Gastroesophageal sphincter (tissue), 4 donors: ENCODE measurements at regions not wholly inside any gene's neighbourhood (a gene's known extent, or its start where the extent isn't known, plus 50 kb on each side); places are given as distances from the start of the nearest gene placed in this dataset.

Experiments used
- ATAC-seq: fragments of 150-250 bp; one replicate; pipeline ENCODE4 v1.9.1; 2016; ENCODE audit warnings: mild to moderate bottlenecking, moderate library complexity
- H3K27ac ChIP-seq, 4 donors: fragments of 200-600 bp; sonication (generic) in 3 of 4; 1 replicate in 3 of 4; 2 replicates in 1 of 4; pipeline ENCODE4 v1.5.1; 2016 to 2019
- H3K27me3 ChIP-seq: fragments of 200-600 bp; sonication (generic); one replicate; pipeline ENCODE4 v1.5.1; 2019
- H3K36me3 ChIP-seq, 2 donors: fragments of 200-600 bp; sonication (generic); one replicate each; pipeline ENCODE4 v1.5.1; 2019; ENCODE audit warnings: control low read depth in 1 of 2
- H3K4me1 ChIP-seq, 3 donors: fragments of 200-600 bp; sonication (generic); 1 replicate in 2 of 3; 2 replicates in 1 of 3; pipeline ENCODE4 v1.5.1; 2016 to 2019; ENCODE audit warnings: control low read depth in 2 of 3
- H3K4me3 ChIP-seq, 2 donors: fragments of 200-600 bp; sonication (generic); one replicate each; pipeline ENCODE4 v1.5.1; 2019; ENCODE audit warnings: mild to moderate bottlenecking in 1 of 2, moderate library complexity in 1 of 2
- H3K9me3 ChIP-seq, 3 donors: fragments of 200-600 bp; sonication (generic); one replicate each; pipeline ENCODE4 v1.5.1; 2017 to 2019; ENCODE audit warnings: control low read depth in 2 of 3
- EP300 ChIP-seq: sonication (generic); formaldehyde crosslinking; IDR thresholded peaks from one replicate; pipeline ENCODE4 v1.6.1; 2017; ENCODE audit warnings: antibody characterized with exemption, mild to moderate bottlenecking
- POLR2A ChIP-seq, 2 donors: fragments of 450-650 bp; IDR thresholded peaks; one replicate each; pipeline ENCODE4 v1.6.1; 2017; ENCODE audit warnings: antibody characterized with exemption in 2 of 2, mild to moderate bottlenecking in 2 of 2, moderate library complexity in 1 of 2
- POLR2AphosphoS5 ChIP-seq: sonication (generic); formaldehyde crosslinking; IDR thresholded peaks from one replicate; pipeline ENCODE4 v1.6.1; 2017; ENCODE audit warnings: antibody characterized with exemption
- WGBS, 2 donors: methylation state at CpG; one replicate each; pipeline ENCODE4 v1.1.5; 2018; ENCODE audit warnings: low coverage in 1 of 2; 5-methylcytosine and 5-hydroxymethylcytosine counted together
- TF ChIP-seq, protein P1 (sequence below), 4 experiments: fragments of 200-600 bp in 2 of 4; fragments of 450-650 bp in 2 of 4; sonication (generic) in 1 of 4; IDR thresholded peaks; one replicate each; pipeline ENCODE4 v1.5.1; 2017 to 2019; ENCODE audit warnings: antibody characterized with exemption in 4 of 4, mild to moderate bottlenecking in 2 of 4, moderate library complexity in 2 of 4

- Histone ChIP-seq H3K9me3 (no peaks in the 10 kb centered on the region), H3K27ac (no peak overlapping the region), H3K27me3 (no peaks in the 10 kb centered on the region), H3K4me1 (no peaks in the 10 kb centered on the region), H3K36me3 (no peaks in the 10 kb centered on the region), H3K4me3 (no peak overlapping the region)
- no peak for ATAC-seq
- no peak for TF ChIP-seq POLR2A (IDR thresholded peaks at IDR 0.05)
- WGBS, 2 donors: 79 to 82% methylated on average over 2 to 3 of the region's 3 CpGs
These were observed 73.7 kb upstream of the EGFLAM start for GRCh38 chr5:38184627-38185026.

- 86 to 95% methylated on average over 3 to 7 of the region's 7 CpGs for WGBS, 2 donors
- TF ChIP-seq EP300 (no peak), POLR2A (IDR thresholded peaks at IDR 0.05) (no peak), POLR2AphosphoS5 (no peak)
- TF ChIP-seq, protein P1, sequence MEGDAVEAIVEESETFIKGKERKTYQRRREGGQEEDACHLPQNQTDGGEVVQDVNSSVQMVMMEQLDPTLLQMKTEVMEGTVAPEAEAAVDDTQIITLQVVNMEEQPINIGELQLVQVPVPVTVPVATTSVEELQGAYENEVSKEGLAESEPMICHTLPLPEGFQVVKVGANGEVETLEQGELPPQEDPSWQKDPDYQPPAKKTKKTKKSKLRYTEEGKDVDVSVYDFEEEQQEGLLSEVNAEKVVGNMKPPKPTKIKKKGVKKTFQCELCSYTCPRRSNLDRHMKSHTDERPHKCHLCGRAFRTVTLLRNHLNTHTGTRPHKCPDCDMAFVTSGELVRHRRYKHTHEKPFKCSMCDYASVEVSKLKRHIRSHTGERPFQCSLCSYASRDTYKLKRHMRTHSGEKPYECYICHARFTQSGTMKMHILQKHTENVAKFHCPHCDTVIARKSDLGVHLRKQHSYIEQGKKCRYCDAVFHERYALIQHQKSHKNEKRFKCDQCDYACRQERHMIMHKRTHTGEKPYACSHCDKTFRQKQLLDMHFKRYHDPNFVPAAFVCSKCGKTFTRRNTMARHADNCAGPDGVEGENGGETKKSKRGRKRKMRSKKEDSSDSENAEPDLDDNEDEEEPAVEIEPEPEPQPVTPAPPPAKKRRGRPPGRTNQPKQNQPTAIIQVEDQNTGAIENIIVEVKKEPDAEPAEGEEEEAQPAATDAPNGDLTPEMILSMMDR (IDR thresholded peaks at IDR 0.05): no peak
- H3K27ac ChIP-seq: no peak overlapping the region
- no peak overlapping the region for H3K4me3 ChIP-seq
- no peaks in the 10 kb centered on the region for H3K27me3 ChIP-seq
- no peaks in the 10 kb centered on the region for H3K36me3 ChIP-seq
- no peaks in the 10 kb centered on the region for H3K4me1 ChIP-seq
- H3K9me3 ChIP-seq: no peaks in the 10 kb centered on the region
- ATAC-seq: no peak
These were observed 75.4 kb upstream of the EGFLAM start for GRCh38 chr5:38182991-38183390.

DNA sequence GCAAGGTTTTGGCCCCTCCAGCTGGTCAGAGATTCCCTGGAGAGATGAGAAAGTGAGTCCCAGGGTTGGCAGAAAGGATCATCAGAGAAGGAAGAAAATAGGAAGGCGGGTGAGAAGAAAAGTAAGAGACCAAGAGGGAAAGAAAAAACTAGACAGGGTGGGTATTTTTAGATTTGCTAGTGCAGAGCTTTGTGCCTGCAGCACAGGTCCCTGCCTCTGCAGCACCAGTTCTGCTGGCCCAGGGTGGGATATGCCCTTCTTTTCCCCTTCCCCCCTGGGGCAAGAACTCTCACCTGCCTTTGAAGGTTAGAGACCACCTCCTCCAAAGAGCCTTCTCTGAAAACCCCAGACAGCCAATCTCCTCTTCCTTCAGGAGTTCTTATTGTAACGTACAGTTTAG is 90.3 kb upstream of the EGFLAM start:
- no peaks in the 10 kb centered on the region for H3K4me1 ChIP-seq
- 55 to 56% methylated on average over 1 to 2 of the region's 2 CpGs for WGBS, 2 donors
- TF ChIP-seq, protein P1 (IDR thresholded peaks at IDR 0.05): no peak
- TF ChIP-seq POLR2AphosphoS5 (no peak), EP300 (no peak), POLR2A (IDR thresholded peaks at IDR 0.05) (no peak)
- no peaks in the 10 kb centered on the region for H3K9me3 ChIP-seq
- no peaks in the 10 kb centered on the region for H3K36me3 ChIP-seq
- no peaks in the 10 kb centered on the region for H3K27me3 ChIP-seq
- ATAC-seq: no peak
- H3K4me3 ChIP-seq: no peak overlapping the region
- H3K27ac ChIP-seq: no peak overlapping the region

- no peak overlapping the region for H3K27ac ChIP-seq
- 59% methylated on average over 5 of the region's 12 CpGs; no CpG with 5 or more reads in 1 of the 2 donors for WGBS, 2 donors
- no peaks in the 10 kb centered on the region for H3K27me3 ChIP-seq
- no peaks in the 10 kb centered on the region for H3K9me3 ChIP-seq
- no peak overlapping the region for H3K4me3 ChIP-seq
- no peak for ATAC-seq
- no peaks in the 10 kb centered on the region for H3K36me3 ChIP-seq
- H3K4me1 ChIP-seq: no peaks in the 10 kb centered on the region
- no peak for TF ChIP-seq EP300
- no peak for TF ChIP-seq POLR2A (IDR thresholded peaks at IDR 0.05)
- no peak for TF ChIP-seq POLR2AphosphoS5
- TF ChIP-seq, protein P1 (IDR thresholded peaks at IDR 0.05): no peak
These were observed 90.8 kb upstream of the EGFLAM start for GRCh38 chr5:38167562-38167996.

DNA sequence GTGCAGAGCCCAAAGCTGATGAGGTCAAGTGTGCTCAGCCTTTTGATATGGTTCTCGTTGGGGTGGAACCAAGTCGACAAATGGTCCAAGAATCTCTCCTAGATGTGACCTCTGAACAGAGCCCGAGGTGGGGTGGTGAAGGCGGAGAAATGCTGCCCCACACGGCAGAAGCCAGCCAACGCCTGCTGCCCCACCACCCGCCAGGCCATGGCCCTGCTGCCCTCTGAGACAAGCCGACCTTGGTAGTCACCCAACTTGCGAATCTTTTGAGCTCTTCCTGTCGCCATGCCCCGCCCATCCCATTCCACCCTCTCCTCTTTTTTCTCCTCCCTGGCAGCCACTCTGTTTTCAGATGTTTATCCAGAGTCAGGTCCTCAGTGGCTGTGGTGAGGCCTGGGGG is 91.5 kb upstream of the EGFLAM start:
- 86% methylated on average over 10 of the region's 11 CpGs; no CpG with 5 or more reads in 1 of the 2 donors for WGBS, 2 donors

More for the DNA sequence above, 91.5 kb upstream of the EGFLAM start:
- Histone ChIP-seq H3K27ac (no peak overlapping the region), H3K4me1 (no peaks in the 10 kb centered on the region), H3K4me3 (no peak overlapping the region), H3K27me3 (no peaks in the 10 kb centered on the region), H3K9me3 (no peaks in the 10 kb centered on the region), H3K36me3 (no peaks in the 10 kb centered on the region)
- ATAC-seq: no peak
- no peak for TF ChIP-seq EP300
- no peak for TF ChIP-seq POLR2AphosphoS5
- no peak for TF ChIP-seq POLR2A (IDR thresholded peaks at IDR 0.05)
- TF ChIP-seq, protein P1 (IDR thresholded peaks at IDR 0.05): no peak
